ENCODE measurements at regions not wholly inside any gene's neighbourhood (a gene's known extent, or its start where the extent isn't known, plus 50 kb on each side); places are given as distances from the start of the nearest gene placed in this dataset.

GRCh38 chr11:116657842-116658825 lies 114.7 kb downstream of the BUD13 start:
- Mint-ChIP-seq H3K27me3 (no peaks in the 10 kb centered on the region), H3K9me3 (no peaks in the 10 kb centered on the region), H3K4me3 (no peak overlapping the region), H3K27ac (no peak overlapping the region), H3K36me3 (ENCODE audit: low read depth) (no peaks in the 10 kb centered on the region), H3K4me1 (no peaks in the 10 kb centered on the region)
- DNase-seq, result no peak
- CTCF ChIA-PET, result no interaction called here
- POLR2A ChIA-PET, result no interaction called here

DNA sequence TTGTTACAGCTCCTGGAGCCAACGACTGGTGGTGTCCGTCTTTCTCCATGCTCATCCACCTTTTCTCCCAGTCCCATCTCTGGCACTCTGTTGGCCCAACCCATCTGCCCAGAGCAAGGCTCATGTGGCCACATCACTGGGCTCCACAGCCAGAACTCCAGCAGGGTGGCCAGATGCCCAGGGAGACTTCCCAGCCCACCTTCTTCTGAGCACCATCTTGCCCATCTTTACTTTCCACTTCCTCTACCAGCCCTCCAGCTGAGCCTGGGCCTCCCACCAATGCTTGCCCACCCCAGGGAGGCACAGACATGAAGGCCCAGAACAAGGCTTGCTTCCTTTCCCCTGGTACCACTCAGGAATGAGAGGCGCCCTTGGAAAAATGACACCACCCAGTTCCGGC lies 116.8 kb downstream of the BUD13 start:
- ChIA-PET CTCF (no interaction called here), POLR2A (no interaction called here)
- no peak overlapping the region for H3K4me3 Mint-ChIP-seq
- H3K4me1 Mint-ChIP-seq, result no peaks in the 10 kb centered on the region
- H3K27ac Mint-ChIP-seq, result no peak overlapping the region
- no peak for DNase-seq
- no peaks in the 10 kb centered on the region for H3K9me3 Mint-ChIP-seq
- no peaks in the 10 kb centered on the region for H3K36me3 Mint-ChIP-seq (ENCODE audit: low read depth)
- H3K27me3 Mint-ChIP-seq, result no peaks in the 10 kb centered on the region

DNA sequence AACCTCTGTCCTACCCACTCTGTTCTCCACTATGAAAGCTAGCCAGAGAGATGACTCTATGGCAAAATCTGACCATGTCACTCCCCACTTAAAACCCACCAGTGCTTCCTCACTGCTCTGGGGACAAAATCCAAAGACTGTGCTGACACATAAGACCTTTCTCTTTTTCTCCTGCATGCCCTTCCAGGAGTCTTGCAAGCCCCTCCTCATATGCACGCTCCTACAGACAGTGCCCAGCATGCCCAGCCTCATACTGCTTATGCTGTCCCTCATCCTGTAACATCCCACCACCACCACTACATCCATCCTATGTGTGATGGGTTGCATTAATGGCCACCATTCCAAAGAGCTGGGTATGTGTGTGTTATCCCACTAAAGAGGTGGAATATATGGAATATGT lies 118.3 kb downstream of the BUD13 start:
- Mint-ChIP-seq H3K4me3 (no peak overlapping the region), H3K36me3 (ENCODE audit: low read depth) (no peaks in the 10 kb centered on the region), H3K27ac (no peak overlapping the region), H3K4me1 (no peaks in the 10 kb centered on the region), H3K27me3 (peaks cover 3% of the 10 kb centered on the region), H3K9me3 (no peaks in the 10 kb centered on the region)
- no peak for DNase-seq
- ChIA-PET POLR2A (no interaction called here), CTCF (no interaction called here)

GRCh38 chr11:116653206-116653605 lies 119.6 kb downstream of the BUD13 start:
- POLR2A ChIA-PET, result no interaction called here
- CTCF ChIA-PET, result interaction anchor here (0.6 to 0.8 kb wide), 2 partner anchors 17 to 488 kb away, joined by 3 to 4 read pairs; no protein-coding TSS in a partner anchor
- no peak overlapping the region for H3K27ac Mint-ChIP-seq
- no peaks in the 10 kb centered on the region for H3K9me3 Mint-ChIP-seq
- no peaks in the 10 kb centered on the region for H3K36me3 Mint-ChIP-seq (ENCODE audit: low read depth)
- H3K27me3 Mint-ChIP-seq, result peaks cover 3% of the 10 kb centered on the region
- H3K4me1 Mint-ChIP-seq, result no peaks in the 10 kb centered on the region
- H3K4me3 Mint-ChIP-seq, result no peak overlapping the region
- DNase-seq, result no peak

GRCh38 chr11:116651737-116652237 lies 121.0 kb downstream of the BUD13 start:
- Mint-ChIP-seq H3K4me3 (no peak overlapping the region), H3K4me1 (no peaks in the 10 kb centered on the region), H3K36me3 (ENCODE audit: low read depth) (no peaks in the 10 kb centered on the region), H3K27me3 (peaks cover 3% of the 10 kb centered on the region), H3K9me3 (no peaks in the 10 kb centered on the region), H3K27ac (no peak overlapping the region)
- no peak for DNase-seq
- ChIA-PET CTCF (interaction anchor here (0.6 kb wide), 1 partner anchor 12 kb away, joined by 3 read pairs; no protein-coding TSS in a partner anchor), POLR2A (no interaction called here)

DNA sequence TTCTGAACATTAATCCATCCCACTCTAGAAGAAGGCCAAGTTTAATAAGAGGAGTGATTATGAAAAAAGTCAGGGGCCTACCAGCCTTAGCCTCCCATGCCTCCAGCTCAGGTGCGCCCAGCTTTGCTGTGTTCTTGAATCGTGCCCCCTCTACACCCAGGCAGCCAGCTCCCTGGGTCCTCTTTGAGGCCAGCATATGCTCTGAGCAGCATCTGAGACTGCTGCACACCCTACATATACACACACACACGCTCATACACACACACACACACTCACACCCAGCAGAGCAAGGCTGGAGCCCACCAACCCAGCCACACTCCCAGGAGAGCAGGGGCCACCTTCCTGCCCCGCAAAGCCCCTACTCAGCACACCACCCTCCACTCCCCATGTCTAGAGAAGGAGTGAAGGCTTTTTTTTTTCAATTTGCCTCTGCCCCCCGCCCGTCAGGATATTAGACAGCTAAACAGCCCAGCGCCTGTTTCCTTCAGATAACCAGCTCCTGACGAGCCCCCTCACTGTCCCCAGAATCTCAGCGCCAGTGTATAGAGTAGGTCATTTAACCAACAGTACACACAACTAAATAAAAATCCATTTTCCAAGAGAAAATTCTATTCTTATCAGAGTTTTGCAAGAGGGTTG lies 121.6 kb downstream of the BUD13 start:
- no peak overlapping the region for H3K4me3 Mint-ChIP-seq
- no peak for DNase-seq
- H3K27ac Mint-ChIP-seq, result no peak overlapping the region
- peaks cover 3% of the 10 kb centered on the region for H3K27me3 Mint-ChIP-seq
- no peaks in the 10 kb centered on the region for H3K36me3 Mint-ChIP-seq (ENCODE audit: low read depth)
- no peaks in the 10 kb centered on the region for H3K9me3 Mint-ChIP-seq
- H3K4me1 Mint-ChIP-seq, result no peaks in the 10 kb centered on the region
- ChIA-PET POLR2A (no interaction called here), CTCF (no interaction called here)

- no peaks in the 10 kb centered on the region for H3K36me3 Mint-ChIP-seq (ENCODE audit: low read depth)
- peaks cover 3% of the 10 kb centered on the region for H3K27me3 Mint-ChIP-seq
- no peak overlapping the region for H3K27ac Mint-ChIP-seq
- DNase-seq, result no peak
- H3K9me3 Mint-ChIP-seq, result no peaks in the 10 kb centered on the region
- POLR2A ChIA-PET, result no interaction called here
- H3K4me1 Mint-ChIP-seq, result no peaks in the 10 kb centered on the region
- CTCF ChIA-PET, result interaction anchor here (0.6 kb wide), 1 partner anchor 581 kb away, joined by 3 read pairs; no protein-coding TSS in a partner anchor
- no peak overlapping the region for H3K4me3 Mint-ChIP-seq
These were observed 122.7 kb downstream of the BUD13 start for GRCh38 chr11:116650052-116650451.

DNA sequence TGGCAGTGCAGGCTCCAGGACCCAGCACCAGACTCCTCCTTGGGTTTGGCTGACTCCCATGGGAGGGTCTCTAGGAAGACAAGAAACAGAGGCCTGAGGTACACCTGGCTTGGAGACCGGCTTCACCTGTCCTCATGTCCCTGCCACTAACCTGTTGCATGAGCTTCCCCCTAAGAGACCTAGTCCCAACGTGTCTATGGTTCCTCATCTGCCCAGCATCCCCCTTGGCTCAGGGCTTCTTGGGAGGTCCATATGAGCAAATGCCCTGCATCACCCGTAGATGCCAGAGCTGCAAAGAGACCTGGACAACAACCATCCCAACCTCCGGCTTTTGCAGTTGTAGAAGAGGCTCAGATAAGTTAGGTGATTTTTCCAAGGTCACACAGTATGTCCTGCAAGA lies 123.5 kb downstream of the BUD13 start:
- POLR2A ChIA-PET, result no interaction called here
- Mint-ChIP-seq H3K4me1 (no peaks in the 10 kb centered on the region), H3K36me3 (ENCODE audit: low read depth) (no peaks in the 10 kb centered on the region), H3K27ac (no peak overlapping the region), H3K9me3 (no peaks in the 10 kb centered on the region), H3K4me3 (no peak overlapping the region), H3K27me3 (peaks cover 3% of the 10 kb centered on the region)
- CTCF ChIA-PET, result no interaction called here
- DNase-seq, result no peak

DNA sequence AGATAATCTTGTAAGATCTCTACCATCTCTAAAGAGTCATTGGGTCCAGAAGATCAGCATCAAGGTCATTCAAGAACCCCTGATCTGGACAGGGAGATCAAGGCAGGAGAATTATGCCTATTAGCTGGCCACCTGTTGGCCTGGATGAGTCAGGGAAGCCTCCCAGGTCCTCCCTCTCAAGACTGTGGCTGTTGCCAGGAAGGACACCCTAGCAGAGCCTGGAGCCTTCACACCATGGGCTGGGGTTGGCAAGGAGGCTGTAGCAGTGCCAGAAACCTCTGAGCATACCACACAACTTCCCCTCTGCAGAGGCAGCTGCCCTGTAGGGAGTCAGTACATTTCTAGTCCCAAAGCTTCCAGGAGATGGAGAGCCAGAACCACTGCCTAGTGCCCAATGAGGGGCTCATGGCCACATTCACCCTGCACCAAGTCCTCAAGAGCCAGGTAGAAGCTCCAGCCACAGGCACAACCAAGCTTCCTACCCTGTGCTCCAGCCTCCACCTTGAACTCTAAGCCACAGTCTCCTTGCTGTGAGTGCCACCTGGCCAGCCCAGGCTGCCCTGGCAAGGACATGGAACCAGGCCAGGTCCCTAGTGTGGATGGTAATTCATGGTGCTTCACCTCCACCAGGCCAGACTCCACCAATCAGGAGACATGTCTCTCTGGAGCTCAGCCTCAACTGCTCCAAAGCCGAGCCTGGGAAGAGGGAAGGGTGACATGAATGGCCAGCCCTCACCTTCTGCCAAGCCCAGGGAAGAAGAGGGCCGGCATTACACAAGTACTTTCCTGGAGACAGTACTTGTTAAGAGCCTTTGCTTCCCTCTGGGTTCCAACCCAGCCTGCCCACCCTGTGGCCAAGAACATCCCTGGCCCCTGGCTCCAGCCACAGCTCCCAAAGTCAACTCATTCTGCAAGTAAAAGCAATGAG lies 124.3 kb downstream of the BUD13 start:
- peaks cover 3% of the 10 kb centered on the region for H3K27me3 Mint-ChIP-seq
- no peaks in the 10 kb centered on the region for H3K9me3 Mint-ChIP-seq
- ChIA-PET CTCF (no interaction called here), POLR2A (no interaction called here)
- no peaks in the 10 kb centered on the region for H3K4me1 Mint-ChIP-seq
- H3K36me3 Mint-ChIP-seq (ENCODE audit: low read depth), result no peaks in the 10 kb centered on the region
- H3K27ac Mint-ChIP-seq, result no peak overlapping the region
- no peak for DNase-seq
- H3K4me3 Mint-ChIP-seq, result no peak overlapping the region

DNA sequence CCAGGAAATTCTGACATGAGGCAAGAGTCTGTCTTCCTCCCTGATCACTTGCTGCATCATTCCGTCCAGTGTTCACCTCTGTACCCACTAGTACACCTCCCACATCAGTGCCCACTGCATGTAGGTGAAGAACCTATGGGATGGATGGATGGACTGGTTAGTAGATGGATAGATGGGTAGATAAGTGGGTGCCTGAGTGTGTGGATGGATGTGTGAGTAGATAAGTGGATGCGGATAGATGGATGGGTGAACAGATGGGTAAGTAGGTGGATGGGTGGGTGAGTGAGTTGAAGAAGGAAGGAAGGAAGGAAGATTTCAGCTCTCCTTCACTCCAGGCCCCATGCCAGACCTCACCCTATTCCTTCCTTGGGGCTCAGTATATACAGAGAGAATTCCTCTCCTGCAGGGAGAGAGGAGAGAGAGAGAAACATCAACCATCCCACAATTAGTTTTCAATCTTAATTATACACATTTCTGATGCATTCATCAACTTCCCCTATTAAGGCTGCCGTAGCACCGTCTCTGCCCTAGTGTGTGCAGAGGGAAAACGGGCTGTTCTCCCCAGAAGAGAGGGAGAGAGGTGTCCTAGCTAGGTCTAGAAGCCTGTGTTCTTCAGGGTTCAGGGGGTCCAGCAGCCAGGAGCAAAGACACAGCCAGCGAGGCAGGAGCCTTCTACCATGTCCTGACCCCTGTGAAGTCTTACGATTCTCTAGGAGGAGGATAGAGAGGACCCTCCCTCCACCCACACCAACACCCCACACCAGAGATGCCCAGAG lies 125.3 kb downstream of the BUD13 start:
- DNase-seq, result no peak
- POLR2A ChIA-PET, result no interaction called here
- CTCF ChIA-PET, result no interaction called here

DNA sequence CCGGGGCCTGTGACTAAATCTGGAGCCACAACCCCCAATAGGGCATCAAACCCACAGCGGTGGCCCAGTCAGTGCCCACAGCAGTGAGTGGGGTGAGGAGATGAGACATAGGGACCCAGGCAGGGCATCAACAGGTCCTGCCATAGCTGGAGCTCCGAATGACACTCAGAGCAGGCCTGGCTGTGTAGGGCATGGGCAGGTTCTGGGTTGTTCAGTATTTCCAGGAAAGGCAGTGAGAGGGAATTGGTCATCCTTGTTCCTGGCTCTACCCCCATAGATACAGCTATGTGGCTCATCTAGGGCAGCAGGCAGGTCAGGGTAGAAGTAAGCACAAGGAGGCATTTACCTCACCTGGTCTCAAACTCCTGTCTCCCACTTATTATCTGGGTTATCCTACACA lies 126.6 kb downstream of the BUD13 start:
- POLR2A ChIA-PET, result no interaction called here
- CTCF ChIA-PET, result no interaction called here
- no peak overlapping the region for H3K27ac Mint-ChIP-seq

More for the DNA sequence above, 125.3 kb downstream of the BUD13 start:
- H3K9me3 Mint-ChIP-seq, result no peaks in the 10 kb centered on the region
- H3K27ac Mint-ChIP-seq, result no peak overlapping the region
- no peaks in the 10 kb centered on the region for H3K4me1 Mint-ChIP-seq
- H3K36me3 Mint-ChIP-seq (ENCODE audit: low read depth), result no peaks in the 10 kb centered on the region
- peaks cover 4% of the 10 kb centered on the region for H3K27me3 Mint-ChIP-seq
- no peak overlapping the region for H3K4me3 Mint-ChIP-seq

GRCh38 chr11:116644941-116645305 lies 127.9 kb downstream of the BUD13 start:
- Mint-ChIP-seq H3K27ac (no peak overlapping the region), H3K27me3 (peaks cover 2% of the 10 kb centered on the region), H3K36me3 (ENCODE audit: low read depth) (no peaks in the 10 kb centered on the region), H3K9me3 (no peaks in the 10 kb centered on the region), H3K4me1 (no peaks in the 10 kb centered on the region), H3K4me3 (no peak overlapping the region)
- DNase-seq, result no peak
- CTCF ChIA-PET, result no interaction called here
- POLR2A ChIA-PET, result no interaction called here

More for the DNA sequence above, 126.6 kb downstream of the BUD13 start:
- Mint-ChIP-seq H3K36me3 (ENCODE audit: low read depth) (no peaks in the 10 kb centered on the region), H3K4me1 (no peaks in the 10 kb centered on the region), H3K9me3 (no peaks in the 10 kb centered on the region), H3K4me3 (no peak overlapping the region), H3K27me3 (peaks cover 5% of the 10 kb centered on the region)
- no peak for DNase-seq

Data from activated CD4-positive, alpha-beta T cell treated with anti-CD3 and anti-CD28 coated beads, Interleukin-2, amount 10 ng/mL, durations not matched to agents 7 days and 5 days (primary cell).